DOHH2 (cell line): ENCODE measurements at regions not wholly inside any gene's neighbourhood (a gene's known extent, or its start where the extent isn't known, plus 50 kb on each side); places are given as distances from the start of the nearest gene placed in this dataset.

Source experiments
- CTCF ChIP-seq: fragments of 200-600 bp; sonication (generic); IDR thresholded peaks from one replicate; pipeline ENCODE4 v1.5.1; 2014; ENCODE audit warnings: antibody characterized with exemption, mild to moderate bottlenecking, low read depth, low read length; ENCODE audit not compliant: poor library complexity, severe bottlenecking
- EZH2phosphoT487 ChIP-seq: fragments of 200-600 bp; sonication (generic); IDR thresholded peaks from 2 replicates; pipeline ENCODE4 v1.6.1; 2017; ENCODE audit warnings: borderline replicate concordance, mild to moderate bottlenecking, antibody characterized with exemption, low read length, moderate library complexity, mixed read lengths

- no peak for TF ChIP-seq CTCF
- no peak for TF ChIP-seq EZH2phosphoT487
Measured at GRCh38 chr4:187795737-187796136, 199.8 kb upstream of the ZFP42 start.
